ENCODE measurements at regions not wholly inside any gene's neighbourhood (a gene's known extent, or its start where the extent isn't known, plus 50 kb on each side); places are given as distances from the start of the nearest gene placed in this dataset.

- peak; percentile 83 for DNase-seq (ENCODE audit: low read depth)
- no peak for TF ChIP-seq CTCF (IDR thresholded peaks at IDR 0.05; ENCODE audit: insufficient read depth, low read depth, low read length, missing control alignments)
- H3K4me3 ChIP-seq (ENCODE audit: low read length), result no peak overlapping the region
Measured at GRCh38 chr4:85358831-85359230, 116.1 kb upstream of the ARHGAP24 start.

GRCh38 chr4:85362550-85362949 is 112.4 kb upstream of the ARHGAP24 start:
- TF ChIP-seq CTCF (IDR thresholded peaks at IDR 0.05; ENCODE audit: insufficient read depth, low read depth, low read length, missing control alignments), result no peak
- no peak overlapping the region for H3K4me3 ChIP-seq (ENCODE audit: low read length)
- no peak for DNase-seq (ENCODE audit: low read depth)

- no peak for TF ChIP-seq CTCF (IDR thresholded peaks at IDR 0.05; ENCODE audit: insufficient read depth, low read depth, low read length, missing control alignments)
- no peak for DNase-seq (ENCODE audit: low read depth)
- no peak overlapping the region for H3K4me3 ChIP-seq (ENCODE audit: low read length)
Measured at GRCh38 chr4:85367815-85368214, 107.1 kb upstream of the ARHGAP24 start.

- TF ChIP-seq CTCF (IDR thresholded peaks at IDR 0.05; ENCODE audit: insufficient read depth, low read depth, low read length, missing control alignments), result no peak
- H3K4me3 ChIP-seq (ENCODE audit: low read length), result no peak overlapping the region
- DNase-seq (ENCODE audit: low read depth), result no peak
Measured at GRCh38 chr4:85368240-85368639, 106.7 kb upstream of the ARHGAP24 start.

GRCh38 chr4:85368932-85369331 is 106.0 kb upstream of the ARHGAP24 start:
- TF ChIP-seq CTCF (IDR thresholded peaks at IDR 0.05; ENCODE audit: insufficient read depth, low read depth, low read length, missing control alignments), result no peak
- H3K4me3 ChIP-seq (ENCODE audit: low read length), result no peak overlapping the region
- no peak for DNase-seq (ENCODE audit: low read depth)

GRCh38 chr4:85369703-85370380 is 105.1 kb upstream of the ARHGAP24 start:
- peak; percentile 32 for TF ChIP-seq CTCF (IDR thresholded peaks at IDR 0.05; ENCODE audit: insufficient read depth, low read depth, low read length, missing control alignments)
- H3K4me3 ChIP-seq (ENCODE audit: low read length), result no peak overlapping the region
- DNase-seq (ENCODE audit: low read depth), result peak; percentile 4

- DNase-seq (ENCODE audit: low read depth), result peak; percentile 64
- TF ChIP-seq CTCF (IDR thresholded peaks at IDR 0.05; ENCODE audit: insufficient read depth, low read depth, low read length, missing control alignments), result peak; percentile 96
- no peak overlapping the region for H3K4me3 ChIP-seq (ENCODE audit: low read length)
Measured at GRCh38 chr4:85370400-85371032, 104.4 kb upstream of the ARHGAP24 start.

All from epithelial cell of esophagus (primary cell).